ENCODE measurements at regions not wholly inside any gene's neighbourhood (a gene's known extent, or its start where the extent isn't known, plus 50 kb on each side); places are given as distances from the start of the nearest gene placed in this dataset.
"Not testable (repeated sequence)": the region's sequence is repeated elsewhere in the genome, so short reads cannot be mapped to it uniquely, and the experiment has no call there.

DNA sequence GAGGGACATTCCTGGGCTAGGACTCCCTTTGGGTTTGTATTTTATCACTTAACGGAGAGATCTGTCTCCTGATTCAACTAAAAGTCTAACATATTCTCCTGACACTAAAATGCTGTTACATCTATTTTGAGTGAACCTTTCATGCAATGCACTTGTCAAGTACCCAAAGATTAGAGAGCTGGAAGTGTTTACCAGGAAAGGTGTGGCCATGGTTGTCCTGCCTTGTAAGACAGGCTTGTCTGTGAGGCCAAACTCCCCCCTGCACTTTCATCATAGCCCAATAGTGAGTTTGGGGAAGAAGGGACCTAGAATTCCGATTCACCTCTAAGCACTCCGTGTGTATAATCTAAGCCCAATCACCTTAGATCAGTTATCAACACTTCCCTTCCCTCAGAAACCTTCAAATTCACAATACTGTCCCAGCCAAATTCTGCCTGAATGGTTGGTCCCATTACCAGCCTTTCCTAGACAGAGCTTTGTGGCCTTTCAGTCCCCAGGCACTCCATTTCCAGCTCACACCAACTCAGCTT is 162.6 kb upstream of the NAMPT start:
- no peak for DNase-seq

DNA sequence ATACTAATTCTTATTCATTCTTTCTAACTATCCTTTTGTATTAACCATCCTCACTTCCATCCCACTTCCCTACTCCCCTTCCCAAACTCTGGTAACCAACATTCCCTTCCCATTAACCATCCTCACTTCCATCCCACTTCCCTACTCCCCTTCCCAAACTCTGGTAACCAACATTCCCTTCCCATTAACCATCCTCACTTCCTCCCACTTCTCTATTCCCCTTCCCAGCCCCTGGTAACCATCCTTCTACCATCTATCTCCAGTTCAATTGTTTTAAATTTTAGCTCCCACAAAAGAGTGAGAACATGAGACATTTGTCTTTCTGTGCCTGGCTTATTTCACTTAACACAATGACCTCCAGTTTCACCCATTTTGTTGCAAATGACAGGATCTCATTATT is 160.6 kb upstream of the NAMPT start:
- DNase-seq = not testable (repeated sequence)

DNA sequence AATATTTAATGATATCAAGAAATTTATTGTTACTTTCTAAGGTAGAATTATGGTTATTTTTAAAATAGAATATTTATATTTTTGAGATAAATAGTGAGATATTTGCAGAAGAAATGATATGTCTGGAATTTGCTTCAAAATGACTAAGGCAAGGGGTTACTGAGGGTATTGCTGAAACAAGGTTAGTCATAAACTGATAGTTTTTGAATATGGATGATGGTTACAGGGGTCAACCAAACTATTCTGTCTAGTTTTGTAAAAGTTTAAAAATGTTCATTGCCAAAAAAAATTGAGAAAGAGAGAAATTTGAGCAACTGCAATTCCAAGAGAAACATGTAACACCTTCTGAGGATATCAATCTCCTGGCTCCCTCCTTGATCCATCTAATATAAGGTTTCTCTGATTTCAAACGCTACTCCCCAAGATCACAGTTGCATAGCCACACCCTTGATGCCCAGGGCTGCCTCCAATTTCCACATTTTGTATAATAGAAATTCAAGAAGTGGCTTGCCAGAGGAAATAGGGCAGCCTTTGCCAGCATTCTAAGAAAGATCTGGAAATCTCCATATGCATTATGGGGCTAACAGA is 159.4 kb upstream of the NAMPT start:
- no peak for DNase-seq

DNA sequence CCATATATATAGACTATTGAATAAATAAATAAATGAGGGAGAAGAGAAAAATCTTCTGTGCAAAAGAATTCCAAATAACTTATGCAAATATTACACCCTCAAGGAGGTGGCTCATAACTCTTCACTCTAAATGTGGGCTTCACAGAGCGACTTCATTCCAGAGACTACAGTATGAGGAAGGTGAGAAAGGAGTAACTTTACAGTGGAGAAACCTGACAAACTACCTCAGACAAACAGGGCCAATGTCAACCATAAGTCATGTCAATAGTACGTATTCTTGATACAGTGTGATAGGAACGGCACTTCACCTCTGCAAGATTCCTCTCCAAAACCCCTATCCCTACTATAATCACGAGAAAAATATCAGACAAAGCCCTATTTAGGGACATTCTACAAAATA is 158.4 kb upstream of the NAMPT start:
- no peak for DNase-seq

DNA sequence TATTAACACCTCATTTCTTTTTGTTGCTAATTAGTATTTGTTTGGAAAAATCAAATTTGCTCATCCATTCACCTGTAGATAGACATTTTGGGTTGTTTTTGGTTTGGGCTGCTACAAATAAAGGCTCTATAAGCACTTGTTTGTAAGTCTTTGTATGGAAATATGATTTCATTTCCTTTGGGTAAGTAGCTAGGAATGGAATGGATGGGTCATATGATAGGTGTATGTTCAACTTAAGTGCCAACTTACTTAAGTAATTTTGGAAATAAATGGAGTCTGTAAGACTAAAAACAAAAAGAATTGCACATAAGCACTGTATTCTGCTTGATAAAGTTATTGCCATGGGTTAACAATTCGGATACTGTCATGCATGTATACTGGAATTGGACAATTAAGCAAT is 157.7 kb upstream of the NAMPT start:
- DNase-seq = no peak

DNA sequence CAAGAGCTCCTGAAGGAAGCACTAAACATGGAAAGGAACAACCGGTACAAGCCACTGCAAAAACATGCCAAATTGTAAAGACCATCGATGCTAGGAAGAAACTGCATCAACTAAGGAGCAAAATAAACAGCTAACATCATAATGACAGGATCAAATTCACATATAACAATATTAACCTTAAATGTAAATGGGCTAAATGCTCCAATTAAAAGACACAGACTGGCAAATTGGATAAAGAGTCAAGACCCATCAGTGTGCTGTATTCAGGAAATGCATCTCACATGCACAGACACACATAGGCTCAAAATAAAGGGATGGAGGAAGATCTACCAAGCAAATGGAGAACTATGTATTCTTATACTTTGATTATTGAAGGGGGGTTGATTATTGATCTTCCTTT is 156.6 kb upstream of the NAMPT start:
- not testable (repeated sequence) for DNase-seq

DNA sequence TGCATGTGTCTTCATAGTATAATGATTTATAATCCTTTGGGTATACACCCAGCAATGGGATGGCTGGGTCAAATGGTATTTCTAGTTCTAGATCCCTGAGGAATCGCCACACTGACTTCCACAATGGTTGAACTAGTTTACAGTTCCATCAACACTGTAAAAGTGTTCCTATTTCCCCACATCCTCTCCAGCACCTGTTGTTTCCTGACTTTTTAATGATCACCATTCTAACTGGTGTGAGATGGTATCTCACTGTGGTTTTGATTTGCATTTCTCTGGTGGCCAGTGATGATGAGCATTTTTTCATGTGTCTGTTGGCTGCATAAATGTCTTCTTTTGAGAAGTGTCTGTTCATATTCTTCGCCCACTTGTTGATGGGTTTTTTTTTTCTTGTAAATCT is 152.2 kb upstream of the NAMPT start:
- not testable (repeated sequence) for DNase-seq

DNA sequence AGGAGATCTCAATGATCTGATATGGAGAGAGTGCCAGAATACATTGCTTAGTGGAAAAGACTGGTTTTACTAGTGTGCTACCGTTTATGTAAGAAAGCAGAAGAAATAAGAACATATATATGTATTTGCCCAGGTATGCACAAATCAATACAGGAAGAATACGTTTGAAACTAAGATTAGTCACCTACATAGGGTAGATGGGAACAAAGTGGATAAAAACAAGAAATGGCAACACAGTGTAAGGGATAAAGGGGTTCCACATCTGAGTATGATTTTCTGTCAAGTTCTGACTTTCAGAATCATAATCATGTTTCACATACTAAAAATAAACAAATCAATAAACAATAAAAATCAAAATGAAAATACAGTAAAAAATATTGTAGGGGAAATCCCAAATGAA is 148.6 kb upstream of the NAMPT start:
- no peak for DNase-seq

DNA sequence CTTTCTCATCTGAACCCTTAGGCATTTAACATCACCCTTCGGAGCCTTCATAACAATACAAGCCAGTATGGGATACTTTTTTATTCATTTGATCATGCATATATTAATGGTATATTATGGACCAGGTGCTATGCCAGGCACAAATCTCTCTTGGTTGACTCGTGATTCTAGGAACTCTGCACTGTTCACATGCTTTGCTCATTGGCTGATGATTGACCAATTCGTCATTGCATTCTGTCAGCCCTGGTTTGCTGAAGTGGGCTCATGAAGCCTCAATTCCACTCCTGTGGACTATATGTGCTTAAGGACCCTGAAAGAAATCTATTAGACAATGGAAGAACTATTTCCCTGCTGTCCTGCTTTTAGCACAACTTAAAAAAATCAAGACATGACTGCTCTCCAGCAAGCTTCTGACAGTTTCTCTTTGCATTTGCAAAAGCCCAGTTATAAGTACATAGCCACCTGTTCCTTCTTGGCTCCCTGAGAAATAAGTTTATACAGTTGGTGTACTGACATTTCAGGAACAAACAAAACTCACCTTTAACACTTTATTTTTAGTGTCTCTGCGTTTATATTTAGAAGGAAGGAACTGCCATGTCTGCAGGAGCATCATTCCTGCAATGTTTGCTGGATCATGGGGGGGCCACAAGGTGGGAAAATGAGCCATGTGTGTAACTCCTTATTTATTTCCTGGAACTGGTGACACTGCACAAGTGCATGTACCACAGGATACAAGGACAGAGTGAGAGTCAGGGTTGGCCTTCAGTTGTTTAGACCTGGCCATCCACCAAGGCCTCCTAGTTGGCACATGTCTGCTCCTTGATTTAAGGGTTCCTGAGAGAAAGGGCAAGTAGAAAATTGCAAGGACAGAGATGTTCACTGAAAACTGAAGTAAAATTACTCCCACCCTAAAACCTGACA is 146.0 kb upstream of the NAMPT start:
- no peak for DNase-seq

DNA sequence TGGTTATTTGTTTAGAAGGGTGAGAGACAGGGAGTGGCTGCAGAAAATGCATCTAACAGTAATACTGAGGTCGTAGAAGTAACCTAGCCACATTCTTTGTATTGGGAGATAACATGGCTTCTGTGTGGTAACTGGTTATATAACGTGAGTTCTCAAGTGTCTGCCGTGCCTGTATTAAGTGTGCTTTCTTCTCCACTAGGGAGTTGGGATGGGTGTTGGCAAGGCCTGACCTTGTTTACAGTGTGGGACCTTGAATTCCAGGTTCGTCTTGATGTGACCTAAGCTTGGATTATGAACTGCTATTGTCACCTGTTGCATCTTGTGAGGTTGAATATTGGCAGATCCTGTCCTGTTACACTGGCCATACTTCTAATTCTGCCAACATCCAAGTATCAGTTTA is 145.3 kb upstream of the NAMPT start:
- no peak for DNase-seq

DNA sequence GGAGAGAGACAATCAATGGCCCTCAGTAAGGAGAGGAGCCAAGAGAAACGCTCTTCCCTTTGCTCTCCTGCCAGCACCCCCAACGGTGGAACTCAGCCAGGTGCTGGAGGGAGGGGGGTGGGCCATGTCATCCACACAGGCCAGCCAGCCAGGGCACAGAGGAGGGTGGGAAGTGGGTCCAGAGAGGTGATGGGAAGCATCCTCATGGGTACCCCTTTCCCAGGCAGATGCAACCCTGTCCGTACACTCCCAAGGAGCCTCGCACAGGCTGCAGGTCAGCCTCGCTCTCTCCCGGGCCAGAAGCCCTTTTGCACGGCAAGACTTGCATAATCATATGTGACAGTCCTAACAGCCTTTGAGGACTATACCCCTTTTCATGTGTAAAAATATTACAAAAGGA is 142.0 kb upstream of the NAMPT start:
- no peak for DNase-seq

DNA sequence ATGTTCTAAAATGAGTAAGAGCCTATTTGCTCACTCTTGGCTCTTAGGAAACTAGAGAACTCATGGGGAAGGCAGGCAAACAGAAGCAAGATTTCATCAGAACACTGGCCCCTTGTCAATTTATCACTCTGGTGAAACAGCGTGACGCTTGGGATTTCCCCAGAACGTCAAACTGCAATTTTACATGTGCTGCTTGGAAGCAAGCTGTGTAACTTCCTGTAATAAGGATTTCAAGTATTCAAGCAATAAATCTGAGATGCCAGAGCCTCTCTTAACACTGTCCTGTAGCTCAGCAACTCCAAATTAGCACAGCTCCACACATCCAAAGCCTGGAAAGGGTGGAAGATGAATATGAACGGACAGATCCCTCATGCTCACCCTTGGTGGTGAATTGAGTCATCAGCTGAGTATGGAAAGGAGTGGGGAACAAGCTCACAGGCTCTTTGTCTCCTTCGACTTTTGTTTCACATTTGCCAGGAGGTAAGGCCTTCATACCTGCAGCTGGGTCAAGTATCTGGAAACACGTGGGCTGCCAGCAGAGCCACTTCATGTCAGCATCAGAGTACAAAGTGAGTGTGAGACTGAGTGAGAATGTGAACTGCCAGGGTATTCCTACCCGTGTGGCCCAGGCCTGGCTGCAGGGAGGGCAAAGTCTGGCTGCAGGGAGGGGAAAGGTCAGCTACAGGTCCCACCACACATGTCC is 140.4 kb upstream of the NAMPT start:
- no peak for DNase-seq

DNA sequence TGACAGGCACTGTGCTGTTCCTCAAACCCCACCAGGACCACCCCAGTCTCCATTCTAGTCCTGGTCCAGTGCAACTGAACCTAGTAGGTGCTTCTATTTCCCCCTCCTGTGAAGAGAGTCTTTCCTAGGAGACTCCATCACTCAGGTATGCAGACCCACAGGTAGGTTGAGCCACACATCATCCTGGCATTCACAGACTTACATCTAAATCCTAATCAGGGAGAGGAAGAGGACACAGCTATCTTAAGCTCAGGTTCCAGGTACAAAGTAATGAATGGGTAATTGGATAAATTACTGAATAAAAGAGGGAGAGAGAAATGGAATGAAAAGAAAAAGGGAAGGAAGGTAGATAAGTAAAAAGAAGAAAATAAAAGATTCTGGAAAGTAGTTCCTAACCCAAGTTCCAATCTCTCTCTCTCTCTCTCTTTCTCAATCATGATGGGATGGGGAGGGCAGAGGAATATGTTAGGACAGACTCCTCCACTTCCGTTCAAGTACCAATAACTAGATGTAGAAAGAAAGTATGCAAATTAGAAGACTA is 139.8 kb upstream of the NAMPT start:
- DNase-seq = no peak

DNA sequence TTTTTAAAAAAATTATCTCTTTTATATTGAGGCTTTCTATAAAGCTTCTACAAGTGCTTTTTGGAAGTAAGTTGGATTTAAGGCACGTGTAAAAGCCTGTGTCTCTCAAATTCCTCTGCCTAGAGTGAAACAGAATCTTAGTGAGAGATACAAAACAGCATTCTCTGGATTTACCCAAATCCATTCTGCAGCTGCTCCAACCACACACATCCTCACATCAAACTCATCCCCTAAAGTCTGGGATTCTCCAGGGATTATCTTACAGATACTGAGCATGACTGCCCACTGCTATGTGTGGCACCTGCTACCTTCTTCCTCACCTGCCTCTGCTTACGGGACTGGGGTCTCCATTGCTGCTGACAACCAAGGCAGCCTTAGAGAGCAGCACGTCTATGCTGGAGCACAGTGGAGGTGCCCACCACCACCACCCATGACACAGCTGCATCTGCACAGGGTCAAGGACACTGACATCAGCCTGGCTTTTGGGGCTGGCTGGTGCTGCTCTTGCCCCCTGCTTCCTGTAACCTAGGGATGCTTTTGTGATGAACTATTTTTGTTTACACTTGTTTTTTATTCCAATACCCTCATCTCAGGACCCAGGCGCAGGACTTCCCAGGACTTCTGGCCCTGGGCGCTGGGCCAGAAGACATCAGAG is 139.2 kb upstream of the NAMPT start:
- DNase-seq = no peak

DNA sequence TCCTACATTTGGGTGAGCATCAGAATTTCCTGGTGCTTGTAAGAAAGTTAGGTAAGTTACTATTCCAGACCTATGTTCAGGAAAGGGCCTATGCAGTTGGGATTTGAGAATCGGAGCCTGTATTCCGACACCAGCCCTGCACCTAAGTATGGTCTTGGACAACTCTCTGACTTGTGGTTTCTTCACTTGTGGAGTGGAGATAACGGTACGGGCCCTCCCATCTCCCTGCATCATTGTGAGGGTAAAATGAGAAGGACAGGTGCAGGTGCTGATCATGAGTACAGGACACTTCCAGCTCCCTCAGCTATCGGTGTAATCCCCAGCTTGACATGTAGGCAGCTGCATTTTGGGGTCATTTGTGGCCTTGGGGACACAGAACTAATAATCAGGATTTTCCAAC is 138.3 kb upstream of the NAMPT start:
- no peak for DNase-seq

DNA sequence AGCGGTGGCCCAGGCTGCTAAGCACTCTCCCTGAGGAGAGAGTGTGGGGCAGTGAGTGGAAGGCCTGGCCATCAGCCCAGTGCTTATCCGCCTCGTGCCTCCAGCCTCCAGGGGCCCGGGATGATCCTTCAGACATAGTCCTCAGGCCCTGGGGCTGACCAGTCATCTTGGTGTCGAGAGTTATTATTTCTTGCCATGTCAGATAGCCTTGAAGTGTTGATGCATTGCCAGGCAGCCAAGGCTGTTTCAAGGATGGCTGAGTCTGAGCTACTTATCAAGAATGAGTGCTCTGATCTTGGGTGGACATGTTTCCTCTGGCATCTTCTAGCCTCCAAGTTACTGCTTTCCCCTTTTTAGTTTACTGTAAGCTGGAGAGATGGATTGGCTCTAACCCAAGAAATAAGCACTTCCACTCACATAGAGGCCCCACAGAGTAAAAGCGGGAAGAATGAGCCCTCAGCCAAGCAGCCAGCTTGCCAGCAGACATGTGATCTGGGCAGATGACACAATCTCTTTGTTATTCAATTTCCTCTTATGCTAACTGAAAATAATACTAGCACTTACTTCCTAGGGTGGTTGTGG is 136.5 kb upstream of the NAMPT start:
- peak; percentile 13 for DNase-seq

DNA sequence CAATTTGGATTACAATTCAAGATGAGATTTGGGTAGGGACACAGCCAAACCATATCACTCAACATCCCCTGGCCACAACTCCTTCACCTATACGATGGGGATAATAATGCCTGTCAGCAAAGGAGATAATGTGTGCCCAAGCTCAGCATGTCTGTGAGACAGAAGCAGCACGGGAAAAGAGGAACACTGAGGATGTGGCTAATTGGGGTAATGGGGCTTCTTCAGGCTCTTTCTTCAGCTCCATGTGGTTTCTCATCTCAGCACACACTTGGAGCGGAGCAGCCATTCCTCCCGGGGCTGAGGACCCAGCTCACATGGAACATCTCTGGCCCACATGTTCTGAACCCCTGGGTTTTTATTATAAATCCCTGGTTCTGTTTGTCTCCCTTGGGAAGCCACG is 136.0 kb upstream of the NAMPT start:
- no peak for DNase-seq

DNA sequence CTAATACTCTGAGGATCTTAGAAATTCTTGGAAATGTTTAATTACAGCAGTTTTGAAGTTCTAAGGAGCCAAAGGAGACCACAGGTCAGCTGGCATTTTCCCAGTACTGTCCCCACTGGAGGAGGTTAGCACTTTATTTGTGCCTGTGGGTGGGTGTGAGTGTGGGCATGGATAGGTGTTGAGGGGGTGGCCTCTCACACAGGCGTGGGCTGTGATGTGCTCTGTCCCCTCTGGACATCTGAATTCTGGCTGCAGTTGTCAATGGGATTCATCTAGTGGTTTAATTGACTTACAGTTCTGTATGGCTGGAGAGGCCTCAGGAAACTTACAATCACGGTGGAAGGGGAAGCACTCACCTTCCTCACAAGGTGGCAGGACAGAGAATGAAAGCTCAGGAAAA is 135.4 kb upstream of the NAMPT start:
- DNase-seq = no peak

DNA sequence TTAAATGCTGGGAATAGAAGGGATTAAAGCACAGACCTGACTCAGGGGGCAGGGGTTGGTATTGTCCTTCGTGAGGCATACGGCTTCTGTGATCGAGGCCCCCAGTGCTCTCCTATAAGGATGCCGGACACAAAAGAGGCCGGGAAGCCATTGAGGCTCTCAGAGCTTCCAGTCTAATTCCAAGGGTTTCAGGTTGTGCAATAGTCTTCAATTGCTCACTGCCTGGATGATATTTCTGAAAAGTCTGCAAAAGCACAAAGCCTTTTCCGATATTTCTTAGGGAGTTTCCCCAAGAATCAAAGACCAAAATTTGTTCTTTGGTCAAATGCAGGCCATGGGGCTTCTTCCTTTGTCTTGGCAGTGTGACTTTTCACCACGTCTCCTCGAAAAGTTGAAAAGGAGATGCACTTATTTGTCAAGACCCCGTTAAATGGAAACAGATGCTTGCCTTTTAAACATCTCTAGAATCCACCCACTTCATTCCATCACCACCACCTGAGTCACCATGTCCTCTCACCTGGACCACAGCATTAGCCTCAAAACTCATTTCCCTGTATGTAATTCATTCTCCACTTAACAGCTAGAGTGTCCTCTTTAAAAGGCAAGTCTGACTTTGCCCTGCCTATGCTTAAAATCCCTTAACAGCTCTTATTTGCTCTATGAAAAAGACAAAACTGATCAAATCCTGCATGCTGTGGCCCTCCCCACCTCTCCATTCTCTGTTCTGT is 134.8 kb upstream of the NAMPT start:
- no peak for DNase-seq

DNA sequence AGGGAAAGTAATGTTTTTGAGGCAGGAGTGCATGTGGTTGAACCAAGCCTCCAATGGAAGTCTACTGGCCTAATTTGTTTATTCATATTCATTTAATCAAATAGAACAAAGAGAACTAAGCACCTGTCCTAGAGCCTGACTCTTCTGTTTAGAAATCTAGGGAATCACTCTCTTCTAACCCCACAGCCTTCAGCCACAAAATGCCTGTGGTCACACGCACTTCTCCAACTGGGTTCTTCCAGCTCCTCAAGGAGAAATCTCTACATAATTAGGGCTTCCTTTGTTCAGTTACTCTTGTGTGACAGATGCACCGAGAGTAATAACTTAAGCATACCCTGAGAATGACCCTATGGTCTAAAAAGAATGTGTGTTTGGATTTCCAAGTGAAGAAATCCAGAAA is 133.7 kb upstream of the NAMPT start:
- DNase-seq = no peak

DNA sequence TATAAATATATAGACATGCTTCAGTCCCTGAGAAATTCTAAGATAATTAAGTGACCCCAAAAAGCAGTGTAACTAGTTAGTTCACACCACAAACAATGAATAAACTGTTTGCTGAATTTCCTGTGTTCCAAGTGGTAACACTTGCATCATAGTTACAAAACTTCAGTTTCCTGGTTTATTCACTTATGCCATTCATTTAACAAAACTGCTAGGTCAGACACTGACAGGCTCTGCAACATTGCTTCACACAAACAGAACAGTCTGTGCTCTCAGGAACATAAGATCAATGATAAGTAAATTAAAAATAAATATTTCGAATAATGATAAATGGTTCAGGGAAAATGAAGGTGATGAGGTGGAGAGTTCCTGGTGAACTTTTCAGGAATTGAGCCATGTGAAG is 133.3 kb upstream of the NAMPT start:
- DNase-seq = no peak
